Psoas muscle (tissue), 7 donors: ENCODE measurements at regions not wholly inside any gene's neighbourhood (a gene's known extent, or its start where the extent isn't known, plus 50 kb on each side); places are given as distances from the start of the nearest gene placed in this dataset.

Experiments
- ATAC-seq, 4 donors: fragments of 200-7000 bp; cut with Tn5 transposase; one replicate each; pipeline ENCODE4 v1.9.1; 2020; ENCODE audit warnings: moderate library complexity in 3 of 4, mild to moderate bottlenecking in 2 of 4
- DNase-seq, 2 donors: peaks; one replicate each; pipeline ENCODE4 v3.0.0-alpha.2; 2020
- H3K27ac ChIP-seq: fragments of 200-600 bp; one replicate; pipeline ENCODE4 v1.8.0; 2022
- H3K27me3 ChIP-seq, 3 donors: fragments of 200-600 bp in 1 of 3; one replicate each; pipeline versions ENCODE4 v1.6.1 to v1.8.0; 2013 to 2022; ENCODE audit warnings: low read length in 2 of 3, mild to moderate bottlenecking in 2 of 3, moderate library complexity in 1 of 3; ENCODE audit not compliant: insufficient read depth in 3 of 3
- H3K36me3 ChIP-seq, 2 donors: fragments of 200-600 bp in 1 of 2; one replicate each; pipeline versions ENCODE4 v1.6.1 to v1.8.0; 2013 to 2022; ENCODE audit warnings: low read depth in 1 of 2, mild to moderate bottlenecking in 1 of 2, moderate library complexity in 1 of 2; ENCODE audit not compliant: insufficient read depth in 1 of 2
- H3K4me1 ChIP-seq: fragments of 200-600 bp; one replicate; pipeline ENCODE4 v1.8.0; 2022
- H3K4me3 ChIP-seq: fragments of 200-600 bp; one replicate; pipeline ENCODE4 v1.8.0; 2022; ENCODE audit warnings: mild to moderate bottlenecking
- H3K9me3 ChIP-seq: fragments of 200-600 bp; one replicate; pipeline ENCODE4 v1.8.0; 2022
- WGBS, 3 donors: extraction: QIAGEN DNeasy Blood & Tissue Kit; methylation state at CpG; one replicate each; pipeline versions ENCODE4 v1.1.6 to v1.1.7; 2013; 5-methylcytosine and 5-hydroxymethylcytosine counted together
- intact Hi-C, 2 donors: fragments of 100-400 bp; cut with DNase I; formaldehyde crosslinking; loops; one replicate each; pipeline versions ENCODE4 v1.11.0 to v1.14.2; 2022
- TF ChIP-seq, protein P1 (sequence below): fragments of 200-600 bp; IDR thresholded peaks from one replicate; pipeline ENCODE4 v1.8.0; 2022; ENCODE audit warnings: antibody characterized with exemption
- donor health status: healthy with polysubstance abuse.
- donor health status: DM: no; HTN: no; CAD: no; lungs with moderate emphysema.
- donor health status: Bipolar disorder and iron deficiency.
- donor health status: healthy.
- donor health status: DM: yes; HTN: yes; CAD: no.
- donor health status: DM: no; HTN: no; CAD: no.
- donor health status: DM: yes; HTN: yes; CAD: no.

DNA sequence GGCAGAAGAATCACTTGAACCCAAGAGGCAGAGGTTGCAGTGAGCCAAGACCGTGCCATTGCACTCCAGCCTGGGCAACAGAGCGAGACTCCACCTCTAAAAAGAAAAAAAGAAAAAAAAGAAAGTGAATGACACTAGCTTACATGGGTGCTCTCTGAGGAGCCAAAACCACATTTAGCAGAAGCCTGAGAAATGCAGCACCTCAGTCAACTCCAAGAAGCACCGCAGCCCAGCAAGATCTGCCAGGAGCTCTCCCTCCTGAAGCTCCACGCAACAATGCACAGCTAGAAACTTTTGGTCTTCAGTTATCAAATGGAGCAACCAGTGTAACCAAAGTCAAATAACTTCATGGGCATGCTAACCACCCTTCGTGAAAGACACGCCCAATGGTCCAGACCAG lies 229.1 kb downstream of the SETD4 start:
- intact Hi-C loops: no loop called here
- Histone ChIP-seq H3K36me3 (no peaks in the 10 kb centered on the region), H3K4me3 (no peak overlapping the region), H3K9me3 (no peaks in the 10 kb centered on the region), H3K27ac (no peak overlapping the region), H3K27me3 (peaks cover 0 to 34% (median 0%) of the 10 kb centered on the region in 3 donors), H3K4me1 (no peaks in the 10 kb centered on the region)
- WGBS, 3 donors: 78 to 81% (median 81%) methylated on average over 6 of the region's 6 CpGs
- TF ChIP-seq, protein P1, sequence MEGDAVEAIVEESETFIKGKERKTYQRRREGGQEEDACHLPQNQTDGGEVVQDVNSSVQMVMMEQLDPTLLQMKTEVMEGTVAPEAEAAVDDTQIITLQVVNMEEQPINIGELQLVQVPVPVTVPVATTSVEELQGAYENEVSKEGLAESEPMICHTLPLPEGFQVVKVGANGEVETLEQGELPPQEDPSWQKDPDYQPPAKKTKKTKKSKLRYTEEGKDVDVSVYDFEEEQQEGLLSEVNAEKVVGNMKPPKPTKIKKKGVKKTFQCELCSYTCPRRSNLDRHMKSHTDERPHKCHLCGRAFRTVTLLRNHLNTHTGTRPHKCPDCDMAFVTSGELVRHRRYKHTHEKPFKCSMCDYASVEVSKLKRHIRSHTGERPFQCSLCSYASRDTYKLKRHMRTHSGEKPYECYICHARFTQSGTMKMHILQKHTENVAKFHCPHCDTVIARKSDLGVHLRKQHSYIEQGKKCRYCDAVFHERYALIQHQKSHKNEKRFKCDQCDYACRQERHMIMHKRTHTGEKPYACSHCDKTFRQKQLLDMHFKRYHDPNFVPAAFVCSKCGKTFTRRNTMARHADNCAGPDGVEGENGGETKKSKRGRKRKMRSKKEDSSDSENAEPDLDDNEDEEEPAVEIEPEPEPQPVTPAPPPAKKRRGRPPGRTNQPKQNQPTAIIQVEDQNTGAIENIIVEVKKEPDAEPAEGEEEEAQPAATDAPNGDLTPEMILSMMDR: no peak
- DNase-seq (no peak), ATAC-seq (no peak)

DNA sequence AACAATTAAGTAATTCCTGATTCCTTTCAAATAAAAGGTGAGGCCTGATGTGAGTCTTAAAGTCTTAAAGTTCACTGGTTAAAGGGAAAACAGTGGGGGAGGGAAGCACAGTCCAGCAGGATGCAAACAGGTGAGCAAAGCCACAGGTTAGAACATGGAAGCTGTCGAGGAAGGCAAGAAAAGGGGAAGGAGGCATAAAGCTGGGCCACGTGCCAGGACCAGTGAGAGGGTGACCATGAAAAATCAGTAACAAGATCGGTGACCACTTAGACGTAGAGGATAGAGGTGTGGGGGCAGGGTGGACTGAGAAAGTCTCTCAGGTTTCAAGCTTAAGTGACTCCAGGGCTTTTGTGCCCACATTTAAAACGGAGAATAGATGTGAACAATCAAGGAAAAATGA lies 231.3 kb downstream of the SETD4 start:
- no peak for ATAC-seq
- no peak overlapping the region for H3K4me3 ChIP-seq
- H3K4me1 ChIP-seq: no peaks in the 10 kb centered on the region
- DNase-seq: no peak
- WGBS, 3 donors: 11 to 18% (median 14%) methylated on average over 5 of the region's 5 CpGs
- H3K27ac ChIP-seq: no peak overlapping the region
- H3K27me3 ChIP-seq: peaks cover 0 to 33% (median 0%) of the 10 kb centered on the region in 3 donors
- H3K9me3 ChIP-seq: no peaks in the 10 kb centered on the region
- H3K36me3 ChIP-seq: no peaks in the 10 kb centered on the region
- TF ChIP-seq, protein P1: no peak
- intact Hi-C loops: no loop called here

GRCh38 chr21:35828161-35828560 lies 232.2 kb downstream of the SETD4 start:
- intact Hi-C loops: no loop called here
- Histone ChIP-seq H3K9me3 (no peaks in the 10 kb centered on the region), H3K4me3 (no peak overlapping the region), H3K4me1 (no peaks in the 10 kb centered on the region), H3K27me3 (peaks cover 0 to 26% (median 0%) of the 10 kb centered on the region in 3 donors), H3K36me3 (no peaks in the 10 kb centered on the region), H3K27ac (no peak overlapping the region)
- ATAC-seq (no peak), DNase-seq (no peak)
- TF ChIP-seq, protein P1: no peak
- 84 to 86% (median 85%) methylated on average over 4 of the region's 4 CpGs for WGBS, 3 donors

DNA sequence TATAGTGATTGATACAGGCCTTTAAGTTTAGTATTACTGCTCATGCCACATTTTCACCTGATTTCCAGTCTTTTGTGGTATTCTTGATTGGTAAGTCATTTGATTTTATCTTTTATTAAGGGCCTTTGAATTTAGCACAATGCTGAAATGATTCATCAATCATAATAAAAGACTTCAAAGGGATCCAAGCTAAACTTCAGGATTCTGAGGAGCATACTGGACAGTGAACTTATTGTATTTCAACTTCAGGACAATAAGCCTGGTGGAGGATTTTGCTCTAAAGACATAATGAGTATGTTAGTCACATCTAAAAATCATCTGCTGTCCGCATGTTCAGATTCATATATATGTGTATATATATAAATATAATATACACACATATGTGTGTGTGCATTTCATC lies 233.3 kb downstream of the SETD4 start:
- 95 to 100% (median 97%) methylated on average over 1 of the region's 1 CpG for WGBS, 3 donors
- TF ChIP-seq, protein P1: no peak
- Histone ChIP-seq H3K27me3 (peaks cover 0 to 19% (median 0%) of the 10 kb centered on the region in 3 donors), H3K27ac (no peak overlapping the region), H3K9me3 (no peaks in the 10 kb centered on the region), H3K4me3 (no peak overlapping the region), H3K36me3 (no peaks in the 10 kb centered on the region), H3K4me1 (no peaks in the 10 kb centered on the region)
- DNase-seq (no peak), ATAC-seq (no peak)
- intact Hi-C loops: no loop called here
